WTC11 (cell line): ENCODE measurements at regions not wholly inside any gene's neighbourhood (a gene's known extent, or its start where the extent isn't known, plus 50 kb on each side); places are given as distances from the start of the nearest gene placed in this dataset.

Experiments used
- ATAC-seq: fragments of 200-7000 bp; cut with Tn5 transposase; 2 replicates; pipeline ENCODE4 v1.10.0; 2021; ENCODE audit warnings: mild to moderate bottlenecking, moderate library complexity
- CTCF ChIA-PET: fragments of 300-600 bp; sonication (Branson Sonifier 250); formaldehyde crosslinking; loops from one replicate; lab custom pipeline; 2021; ENCODE audit warnings: antibody characterized with exemption; lab: Charles Lee
- POLR2A ChIA-PET: fragments of 350-600 bp; sonication (Branson Sonifier 250); formaldehyde crosslinking; loops from one replicate; lab custom pipeline; 2021; ENCODE audit warnings: antibody characterized with exemption; lab: Charles Lee
- DNase-seq: peaks from one replicate; pipeline ENCODE4 v3.0.0; 2021; ENCODE audit warnings: low spot score
- H3K27ac Mint-ChIP-seq: 2 replicates; pipeline ENCODE4 v1.8.0; 2021; ENCODE audit warnings: mixed read lengths
- H3K27me3 Mint-ChIP-seq: 2 replicates; pipeline ENCODE4 v1.8.0; 2021; ENCODE audit warnings: low read depth, mild to moderate bottlenecking, moderate library complexity, mixed read lengths
- H3K36me3 Mint-ChIP-seq: 2 replicates; pipeline ENCODE4 v1.8.0; 2021; ENCODE audit warnings: mixed read lengths
- H3K4me1 Mint-ChIP-seq: 2 replicates; pipeline ENCODE4 v1.8.0; 2022; ENCODE audit warnings: mixed read lengths
- H3K4me3 Mint-ChIP-seq: 2 replicates; pipeline ENCODE4 v1.8.0; 2021; ENCODE audit warnings: mild to moderate bottlenecking, moderate library complexity, mixed read lengths
- H3K9me3 Mint-ChIP-seq: 2 replicates; pipeline ENCODE4 v1.8.0; 2021; ENCODE audit warnings: mixed read lengths
- ATF1 ChIP-seq: sonication (generic); formaldehyde crosslinking; IDR thresholded peaks from 2 replicates; pipeline ENCODE4 v1.8.1; 2023; ENCODE audit warnings: mild to moderate bottlenecking, moderate library complexity, missing genetic modification reagents
- CBFB ChIP-seq: sonication (generic); formaldehyde crosslinking; IDR thresholded peaks from 2 replicates; pipeline ENCODE4 v1.8.1; 2022; ENCODE audit warnings: mild to moderate bottlenecking, low read depth, missing genetic modification reagents
- CREM ChIP-seq: sonication (generic); formaldehyde crosslinking; IDR thresholded peaks from 2 replicates; pipeline ENCODE4 v1.8.1; 2022; ENCODE audit warnings: mild to moderate bottlenecking, missing genetic modification reagents, moderate library complexity
- EMX1 ChIP-seq: fragments of 250-450 bp; sonication (Bioruptor Pico); IDR thresholded peaks from 2 replicates; pipeline ENCODE4 v1.8.0; 2021; ENCODE audit warnings: mild to moderate bottlenecking
- FOXP4 ChIP-seq: sonication (generic); formaldehyde crosslinking; IDR thresholded peaks from 2 replicates; pipeline ENCODE4 v1.8.0; 2022; ENCODE audit warnings: mild to moderate bottlenecking, missing genetic modification reagents
- GTF2I ChIP-seq: fragments of 250-450 bp; sonication (Bioruptor Pico); conservative IDR thresholded peaks from 2 replicates; pipeline ENCODE4 v1.4.0; 2021; ENCODE audit warnings: mild to moderate bottlenecking
- HMGA2 ChIP-seq: fragments of 250-450 bp; sonication (Bioruptor Pico); IDR thresholded peaks from 2 replicates; pipeline ENCODE4 v1.4.0; 2021; ENCODE audit warnings: mild to moderate bottlenecking, moderate library complexity
- IRF2 ChIP-seq: sonication (generic); formaldehyde crosslinking; IDR thresholded peaks from 2 replicates; pipeline ENCODE4 v1.8.0; 2022; ENCODE audit warnings: low read depth, missing genetic modification reagents, borderline replicate concordance
- JUN ChIP-seq: sonication (generic); formaldehyde crosslinking; IDR thresholded peaks from 2 replicates; pipeline ENCODE4 v1.8.0; 2023; ENCODE audit warnings: mild to moderate bottlenecking, missing genetic modification reagents
- TEAD1 ChIP-seq: sonication (generic); formaldehyde crosslinking; IDR thresholded peaks from 2 replicates; pipeline ENCODE4 v1.8.0; 2022; ENCODE audit warnings: mild to moderate bottlenecking, missing genetic modification reagents
- USF2 ChIP-seq: sonication (generic); formaldehyde crosslinking; IDR thresholded peaks from 2 replicates; pipeline ENCODE4 v1.8.1; 2023; ENCODE audit warnings: mild to moderate bottlenecking, missing genetic modification reagents, moderate library complexity
- ZNF121 ChIP-seq: sonication (generic); formaldehyde crosslinking; IDR thresholded peaks from 2 replicates; pipeline ENCODE4 v1.8.0; 2023; ENCODE audit warnings: missing genetic modification reagents
- ZNF219 ChIP-seq: sonication (generic); formaldehyde crosslinking; IDR thresholded peaks from 2 replicates; pipeline ENCODE4 v1.8.0; 2023; ENCODE audit warnings: missing genetic modification reagents, mild to moderate bottlenecking, borderline replicate concordance
- ZNF423 ChIP-seq: fragments of 250-450 bp; sonication (Bioruptor Pico); IDR thresholded peaks from 2 replicates; pipeline ENCODE4 v2.1.2; 2022; ENCODE audit warnings: mild to moderate bottlenecking, moderate library complexity
- ZNF425 ChIP-seq: fragments of 250-450 bp; sonication (Bioruptor Pico); conservative IDR thresholded peaks from 2 replicates; pipeline ENCODE4 v1.9.0; 2021; ENCODE audit warnings: mild to moderate bottlenecking
- ZNF671 ChIP-seq: fragments of 250-450 bp; sonication (Bioruptor Pico); IDR thresholded peaks from 2 replicates; pipeline ENCODE4 v1.8.0; 2021; ENCODE audit warnings: mild to moderate bottlenecking
- TF ChIP-seq, protein P1 (sequence below): fragments of 250-450 bp; sonication (Bioruptor Pico); IDR thresholded peaks from 2 replicates; pipeline ENCODE4 v2.1.2; 2022; ENCODE audit warnings: mild to moderate bottlenecking, moderate library complexity
- TF ChIP-seq, protein P2 (sequence below): fragments of 250-450 bp; sonication (Bioruptor Pico); IDR thresholded peaks from 2 replicates; pipeline ENCODE4 v1.9.0; 2021; ENCODE audit warnings: mild to moderate bottlenecking
- TF ChIP-seq, protein P3 (sequence below): sonication (generic); formaldehyde crosslinking; IDR thresholded peaks from 2 replicates; pipeline ENCODE4 v1.8.0; 2023; ENCODE audit warnings: missing genetic modification reagents
- TF ChIP-seq, protein P4 (sequence below): sonication (generic); formaldehyde crosslinking; IDR thresholded peaks from 2 replicates; pipeline ENCODE4 v1.8.1; 2022; ENCODE audit warnings: mild to moderate bottlenecking, missing genetic modification reagents, moderate library complexity, borderline replicate concordance
- TF ChIP-seq, protein P5 (sequence below): sonication (generic); formaldehyde crosslinking; IDR thresholded peaks from 2 replicates; pipeline ENCODE4 v1.8.0; 2022; ENCODE audit warnings: mild to moderate bottlenecking, missing genetic modification reagents

GRCh38 chr5:58087905-58088304 lies 372.0 kb downstream of the PLK2 start:
- 0 out of 2 replicates have a peak, but pooled peaks cover 2% of the 10 kb centered on the region for H3K9me3 Mint-ChIP-seq
- TF ChIP-seq IRF2 (CRISPR knock-in tag) (no peak), EMX1 (CRISPR knock-in tag) (no peak), HMGA2 (CRISPR knock-in tag) (no peak), USF2 (no peak), ATF1 (CRISPR knock-in tag) (no peak), FOXP4 (no peak), ZNF219 (no peak)
- TF ChIP-seq, protein P1, sequence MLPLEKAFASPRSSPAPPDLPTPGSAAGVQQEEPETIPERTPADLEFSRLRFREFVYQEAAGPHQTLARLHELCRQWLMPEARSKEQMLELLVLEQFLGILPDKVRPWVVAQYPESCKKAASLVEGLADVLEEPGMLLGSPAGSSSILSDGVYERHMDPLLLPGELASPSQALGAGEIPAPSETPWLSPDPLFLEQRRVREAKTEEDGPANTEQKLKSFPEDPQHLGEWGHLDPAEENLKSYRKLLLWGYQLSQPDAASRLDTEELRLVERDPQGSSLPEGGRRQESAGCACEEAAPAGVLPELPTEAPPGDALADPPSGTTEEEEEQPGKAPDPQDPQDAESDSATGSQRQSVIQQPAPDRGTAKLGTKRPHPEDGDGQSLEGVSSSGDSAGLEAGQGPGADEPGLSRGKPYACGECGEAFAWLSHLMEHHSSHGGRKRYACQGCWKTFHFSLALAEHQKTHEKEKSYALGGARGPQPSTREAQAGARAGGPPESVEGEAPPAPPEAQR (CRISPR knock-in tag): no peak
- TF ChIP-seq, protein P2, sequence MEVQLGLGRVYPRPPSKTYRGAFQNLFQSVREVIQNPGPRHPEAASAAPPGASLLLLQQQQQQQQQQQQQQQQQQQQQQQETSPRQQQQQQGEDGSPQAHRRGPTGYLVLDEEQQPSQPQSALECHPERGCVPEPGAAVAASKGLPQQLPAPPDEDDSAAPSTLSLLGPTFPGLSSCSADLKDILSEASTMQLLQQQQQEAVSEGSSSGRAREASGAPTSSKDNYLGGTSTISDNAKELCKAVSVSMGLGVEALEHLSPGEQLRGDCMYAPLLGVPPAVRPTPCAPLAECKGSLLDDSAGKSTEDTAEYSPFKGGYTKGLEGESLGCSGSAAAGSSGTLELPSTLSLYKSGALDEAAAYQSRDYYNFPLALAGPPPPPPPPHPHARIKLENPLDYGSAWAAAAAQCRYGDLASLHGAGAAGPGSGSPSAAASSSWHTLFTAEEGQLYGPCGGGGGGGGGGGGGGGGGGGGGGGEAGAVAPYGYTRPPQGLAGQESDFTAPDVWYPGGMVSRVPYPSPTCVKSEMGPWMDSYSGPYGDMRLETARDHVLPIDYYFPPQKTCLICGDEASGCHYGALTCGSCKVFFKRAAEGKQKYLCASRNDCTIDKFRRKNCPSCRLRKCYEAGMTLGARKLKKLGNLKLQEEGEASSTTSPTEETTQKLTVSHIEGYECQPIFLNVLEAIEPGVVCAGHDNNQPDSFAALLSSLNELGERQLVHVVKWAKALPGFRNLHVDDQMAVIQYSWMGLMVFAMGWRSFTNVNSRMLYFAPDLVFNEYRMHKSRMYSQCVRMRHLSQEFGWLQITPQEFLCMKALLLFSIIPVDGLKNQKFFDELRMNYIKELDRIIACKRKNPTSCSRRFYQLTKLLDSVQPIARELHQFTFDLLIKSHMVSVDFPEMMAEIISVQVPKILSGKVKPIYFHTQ (CRISPR knock-in tag): no peak
- ATAC-seq (no peak), DNase-seq (no peak)
- CTCF ChIA-PET: no interaction called here
- H3K4me3 Mint-ChIP-seq: no peak overlapping the region
- H3K36me3 Mint-ChIP-seq: no peaks in the 10 kb centered on the region
- H3K27me3 Mint-ChIP-seq: no peaks in the 10 kb centered on the region
- no peak overlapping the region for H3K27ac Mint-ChIP-seq
- POLR2A ChIA-PET: no interaction called here
- peaks cover 8% of the 10 kb centered on the region for H3K4me1 Mint-ChIP-seq

DNA sequence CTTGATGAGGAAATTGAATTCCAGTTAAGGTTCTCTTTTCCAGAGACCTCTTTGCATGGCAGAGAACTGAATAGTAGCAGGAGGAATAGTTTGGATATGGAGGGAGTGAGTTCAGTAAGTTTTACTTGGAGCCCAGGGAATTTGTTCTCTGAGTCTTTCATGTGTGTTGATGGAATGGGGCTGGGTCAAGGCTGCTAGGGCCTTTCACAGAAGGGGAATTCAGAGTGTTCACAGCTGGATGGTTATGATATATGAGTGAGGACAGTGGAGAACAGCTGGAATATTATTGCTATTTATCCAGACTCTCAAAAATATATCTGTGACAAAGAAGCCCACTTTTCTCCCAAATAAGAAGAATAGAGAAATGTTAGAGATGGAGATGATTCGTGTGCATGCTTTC lies 372.8 kb downstream of the PLK2 start:
- no peak overlapping the region for H3K27ac Mint-ChIP-seq
- no peaks in the 10 kb centered on the region for H3K36me3 Mint-ChIP-seq
- H3K4me3 Mint-ChIP-seq: no peak overlapping the region
- H3K4me1 Mint-ChIP-seq: peaks cover 11% of the 10 kb centered on the region
- ChIA-PET CTCF (no interaction called here), POLR2A (no interaction called here)
- DNase-seq (no peak), ATAC-seq (no peak)
- no peaks in the 10 kb centered on the region for H3K9me3 Mint-ChIP-seq
- H3K27me3 Mint-ChIP-seq: no peaks in the 10 kb centered on the region
- no peak for TF ChIP-seq GTF2I (CRISPR knock-in tag)
- no peak for TF ChIP-seq ZNF425 (CRISPR knock-in tag)
- TF ChIP-seq ZNF671 (CRISPR knock-in tag): no peak
- TF ChIP-seq, protein P3, sequence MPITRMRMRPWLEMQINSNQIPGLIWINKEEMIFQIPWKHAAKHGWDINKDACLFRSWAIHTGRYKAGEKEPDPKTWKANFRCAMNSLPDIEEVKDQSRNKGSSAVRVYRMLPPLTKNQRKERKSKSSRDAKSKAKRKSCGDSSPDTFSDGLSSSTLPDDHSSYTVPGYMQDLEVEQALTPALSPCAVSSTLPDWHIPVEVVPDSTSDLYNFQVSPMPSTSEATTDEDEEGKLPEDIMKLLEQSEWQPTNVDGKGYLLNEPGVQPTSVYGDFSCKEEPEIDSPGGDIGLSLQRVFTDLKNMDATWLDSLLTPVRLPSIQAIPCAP (CRISPR knock-in tag): no peak
- no peak for TF ChIP-seq JUN
- TF ChIP-seq, protein P4, sequence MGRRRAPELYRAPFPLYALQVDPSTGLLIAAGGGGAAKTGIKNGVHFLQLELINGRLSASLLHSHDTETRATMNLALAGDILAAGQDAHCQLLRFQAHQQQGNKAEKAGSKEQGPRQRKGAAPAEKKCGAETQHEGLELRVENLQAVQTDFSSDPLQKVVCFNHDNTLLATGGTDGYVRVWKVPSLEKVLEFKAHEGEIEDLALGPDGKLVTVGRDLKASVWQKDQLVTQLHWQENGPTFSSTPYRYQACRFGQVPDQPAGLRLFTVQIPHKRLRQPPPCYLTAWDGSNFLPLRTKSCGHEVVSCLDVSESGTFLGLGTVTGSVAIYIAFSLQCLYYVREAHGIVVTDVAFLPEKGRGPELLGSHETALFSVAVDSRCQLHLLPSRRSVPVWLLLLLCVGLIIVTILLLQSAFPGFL (CRISPR knock-in tag): no peak
- no peak for TF ChIP-seq USF2
- TF ChIP-seq, protein P5, sequence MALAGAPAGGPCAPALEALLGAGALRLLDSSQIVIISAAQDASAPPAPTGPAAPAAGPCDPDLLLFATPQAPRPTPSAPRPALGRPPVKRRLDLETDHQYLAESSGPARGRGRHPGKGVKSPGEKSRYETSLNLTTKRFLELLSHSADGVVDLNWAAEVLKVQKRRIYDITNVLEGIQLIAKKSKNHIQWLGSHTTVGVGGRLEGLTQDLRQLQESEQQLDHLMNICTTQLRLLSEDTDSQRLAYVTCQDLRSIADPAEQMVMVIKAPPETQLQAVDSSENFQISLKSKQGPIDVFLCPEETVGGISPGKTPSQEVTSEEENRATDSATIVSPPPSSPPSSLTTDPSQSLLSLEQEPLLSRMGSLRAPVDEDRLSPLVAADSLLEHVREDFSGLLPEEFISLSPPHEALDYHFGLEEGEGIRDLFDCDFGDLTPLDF (CRISPR knock-in tag): no peak
- TF ChIP-seq ZNF423 (CRISPR knock-in tag): no peak
- no peak for TF ChIP-seq ATF1 (CRISPR knock-in tag)
- no peak for TF ChIP-seq CREM (CRISPR knock-in tag)
- no peak for TF ChIP-seq CBFB (CRISPR knock-in tag)
- TF ChIP-seq ZNF121 (CRISPR knock-in tag): no peak
- no peak for TF ChIP-seq TEAD1 (CRISPR knock-in tag)
